ENCODE measurements at regions not wholly inside any gene's neighbourhood (a gene's known extent, or its start where the extent isn't known, plus 50 kb on each side); places are given as distances from the start of the nearest gene placed in this dataset.
A peak's percentile ranks its signal among the peaks of the same experiment; 100 is the strongest.

GRCh38 chr3:87354398-87354797 is 78.0 kb upstream of the POU1F1 start:
- H3K9ac ChIP-seq (ENCODE audit: low read depth, low read length, poor library complexity, severe bottlenecking) = no peak overlapping the region
- H3K4me1 ChIP-seq (ENCODE audit: insufficient read depth, low read length, poor library complexity, severe bottlenecking) = no peaks in the 10 kb centered on the region
- no peak overlapping the region for H3K4me3 ChIP-seq (ENCODE audit: low read length, poor library complexity, severe bottlenecking)
- H3K36me3 ChIP-seq (ENCODE audit: insufficient read depth, low read length) = no peaks in the 10 kb centered on the region
- H3K4me2 ChIP-seq (ENCODE audit: low read depth, low read length, poor library complexity, severe bottlenecking) = no peak overlapping the region
- H3K27me3 ChIP-seq (ENCODE audit: insufficient read depth, low read length, poor library complexity, severe bottlenecking) = no peaks in the 10 kb centered on the region
- H4K20me1 ChIP-seq (ENCODE audit: insufficient read depth, low read length, poor library complexity, severe bottlenecking) = no peaks in the 10 kb centered on the region
- H3K9me2 ChIP-seq (replicated peaks; ENCODE audit: low read depth, low read length) = no peaks in the 10 kb centered on the region
- TF ChIP-seq EZH2phosphoT487 (IDR thresholded peaks at IDR 0.05; ENCODE audit: borderline replicate concordance) = no peak
- no peak for TF ChIP-seq CTCF (conservative IDR thresholded peaks at IDR 0.05; ENCODE audit: low read length)
- H2AFZ ChIP-seq (ENCODE audit: low read length) = no peak overlapping the region
- H3K79me2 ChIP-seq (ENCODE audit: insufficient read depth, low read length) = no peaks in the 10 kb centered on the region
- no peaks in the 10 kb centered on the region for H3K9me3 ChIP-seq (ENCODE audit: insufficient read depth, low read depth, low read length)
- no peaks in the 10 kb centered on the region for H3F3A ChIP-seq (ENCODE audit: low read depth)

GRCh38 chr3:87351937-87352336 is 75.6 kb upstream of the POU1F1 start:
- H3K4me2 ChIP-seq (ENCODE audit: low read depth, low read length, poor library complexity, severe bottlenecking) = no peak overlapping the region
- no peak overlapping the region for H3K4me3 ChIP-seq (ENCODE audit: low read length, poor library complexity, severe bottlenecking)
- TF ChIP-seq EZH2phosphoT487 (IDR thresholded peaks at IDR 0.05; ENCODE audit: borderline replicate concordance) = no peak
- TF ChIP-seq CTCF (conservative IDR thresholded peaks at IDR 0.05; ENCODE audit: low read length) = no peak
- H3K36me3 ChIP-seq (ENCODE audit: insufficient read depth, low read length) = no peaks in the 10 kb centered on the region
- H3K9ac ChIP-seq (ENCODE audit: low read depth, low read length, poor library complexity, severe bottlenecking) = no peak overlapping the region
- H4K20me1 ChIP-seq (ENCODE audit: insufficient read depth, low read length, poor library complexity, severe bottlenecking) = no peaks in the 10 kb centered on the region
- no peaks in the 10 kb centered on the region for H3K9me2 ChIP-seq (replicated peaks; ENCODE audit: low read depth, low read length)
- H3K27me3 ChIP-seq (ENCODE audit: insufficient read depth, low read length, poor library complexity, severe bottlenecking) = no peaks in the 10 kb centered on the region
- H3K9me3 ChIP-seq (ENCODE audit: insufficient read depth, low read depth, low read length) = no peaks in the 10 kb centered on the region
- no peak overlapping the region for H2AFZ ChIP-seq (ENCODE audit: low read length)
- H3K4me1 ChIP-seq (ENCODE audit: insufficient read depth, low read length, poor library complexity, severe bottlenecking) = no peaks in the 10 kb centered on the region
- H3F3A ChIP-seq (ENCODE audit: low read depth) = no peaks in the 10 kb centered on the region
- H3K79me2 ChIP-seq (ENCODE audit: insufficient read depth, low read length) = no peaks in the 10 kb centered on the region

DNA sequence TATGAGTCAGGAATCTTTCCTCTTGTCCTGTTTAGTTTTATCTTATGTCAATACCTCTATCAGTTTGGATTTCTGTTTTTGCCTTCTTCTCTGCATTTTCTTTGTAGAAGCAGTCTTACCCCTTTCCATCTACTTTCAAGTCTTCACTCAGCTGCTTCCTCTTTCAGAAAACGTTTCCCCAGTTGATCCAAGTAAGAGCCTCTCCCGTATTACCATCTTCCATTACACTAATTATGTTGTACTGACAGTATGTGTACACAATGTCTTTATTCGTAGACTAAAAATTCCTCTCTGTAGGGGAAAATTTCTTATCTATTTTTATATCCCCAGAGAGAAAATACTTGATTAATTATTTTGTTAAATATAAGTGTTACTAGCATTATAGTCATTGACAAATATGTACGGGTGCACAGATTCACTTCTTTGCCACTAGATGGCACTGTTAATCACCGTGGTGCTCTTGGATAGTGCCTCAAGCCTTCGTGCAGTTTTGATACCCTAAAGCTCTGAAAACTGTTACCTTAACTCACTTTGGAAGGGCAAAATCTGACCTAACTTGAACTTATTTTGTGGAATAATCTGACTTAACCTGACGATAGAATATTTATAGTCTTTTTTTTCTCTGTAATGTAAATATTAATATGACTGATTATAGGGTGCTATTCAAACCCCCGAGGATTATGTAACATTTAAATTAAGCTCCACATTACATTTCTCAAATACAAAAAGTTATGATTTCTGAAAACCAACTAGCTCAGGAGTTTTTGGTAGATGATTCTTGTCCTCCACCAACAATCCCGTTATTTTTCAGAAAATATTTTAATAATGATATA is 74.2 kb upstream of the POU1F1 start:
- TF ChIP-seq CTCF (conservative IDR thresholded peaks at IDR 0.05; ENCODE audit: low read length) = peak; percentile 87
- TF ChIP-seq EZH2phosphoT487 (IDR thresholded peaks at IDR 0.05; ENCODE audit: borderline replicate concordance) = no peak
- Histone ChIP-seq H3K4me3 (ENCODE audit: low read length, poor library complexity, severe bottlenecking) (no peak overlapping the region), H3K79me2 (ENCODE audit: insufficient read depth, low read length) (no peaks in the 10 kb centered on the region), H3K9me2 (replicated peaks; ENCODE audit: low read depth, low read length) (no peaks in the 10 kb centered on the region), H3F3A (ENCODE audit: low read depth) (no peaks in the 10 kb centered on the region), H3K9me3 (ENCODE audit: insufficient read depth, low read depth, low read length) (no peaks in the 10 kb centered on the region), H4K20me1 (ENCODE audit: insufficient read depth, low read length, poor library complexity, severe bottlenecking) (no peaks in the 10 kb centered on the region), H3K9ac (ENCODE audit: low read depth, low read length, poor library complexity, severe bottlenecking) (no peak overlapping the region), H3K4me1 (ENCODE audit: insufficient read depth, low read length, poor library complexity, severe bottlenecking) (no peaks in the 10 kb centered on the region), H2AFZ (ENCODE audit: low read length) (no peak overlapping the region), H3K27me3 (ENCODE audit: insufficient read depth, low read length, poor library complexity, severe bottlenecking) (no peaks in the 10 kb centered on the region), H3K4me2 (ENCODE audit: low read depth, low read length, poor library complexity, severe bottlenecking) (no peak overlapping the region), H3K36me3 (ENCODE audit: insufficient read depth, low read length) (no peaks in the 10 kb centered on the region)
